Stimulated activated CD4-positive, alpha-beta T cell treated with anti-CD3 and anti-CD28 coated beads, Interleukin-2, amount 100 ng/mL, for 48 hours (primary cell): ENCODE measurements at regions not wholly inside any gene's neighbourhood (a gene's known extent, or its start where the extent isn't known, plus 50 kb on each side); places are given as distances from the start of the nearest gene placed in this dataset.
A peak's percentile ranks its signal among the peaks of the same experiment; 100 is the strongest.
"Not testable (repeated sequence)": the region's sequence is repeated elsewhere in the genome, so short reads cannot be mapped to it uniquely, and the experiment has no call there.

Source experiments
- DNase-seq, 2 donors: peaks; one replicate each; pipeline ENCODE4 v3.0.0-alpha.2; 2020

DNA sequence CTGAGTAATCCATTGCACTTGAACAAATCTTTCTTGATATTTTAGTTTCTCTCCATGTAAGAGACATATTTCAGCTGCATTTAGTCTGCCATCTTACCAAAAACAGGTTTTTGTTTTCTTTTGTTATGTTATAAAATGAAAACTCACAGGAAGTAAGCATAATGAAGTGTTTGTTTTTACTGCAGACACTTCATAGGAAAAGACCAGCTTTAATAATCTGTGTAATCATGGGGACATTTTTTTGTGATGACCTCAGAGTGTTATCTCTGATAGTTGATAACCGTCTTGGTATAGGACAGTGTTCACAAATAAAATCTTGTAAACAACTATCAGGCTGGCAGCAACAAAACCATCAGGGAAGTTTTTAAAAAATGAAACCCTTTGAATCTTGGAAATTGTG is 266.2 kb upstream of the OR4E1 start:
- DNase-seq = no peak

DNA sequence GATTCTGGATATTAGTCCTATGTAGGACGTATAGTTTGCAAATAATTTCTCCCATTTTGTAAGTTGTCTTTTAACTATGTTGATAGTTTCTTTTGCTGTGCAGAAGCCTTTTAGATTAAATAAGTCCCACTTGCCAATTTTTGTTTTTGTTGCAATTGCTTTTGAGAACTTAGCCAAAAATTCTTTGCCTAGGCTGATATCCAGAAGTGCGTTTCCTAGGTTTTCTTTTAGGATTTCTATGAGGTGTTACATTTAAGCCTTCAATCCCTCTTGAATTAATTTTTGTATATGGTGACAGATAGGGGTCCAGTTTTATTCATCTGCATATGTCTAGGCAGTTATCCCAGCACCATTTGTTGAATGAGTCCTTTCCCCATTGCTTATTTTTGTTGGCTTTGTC is 264.4 kb upstream of the OR4E1 start:
- DNase-seq = no peak

DNA sequence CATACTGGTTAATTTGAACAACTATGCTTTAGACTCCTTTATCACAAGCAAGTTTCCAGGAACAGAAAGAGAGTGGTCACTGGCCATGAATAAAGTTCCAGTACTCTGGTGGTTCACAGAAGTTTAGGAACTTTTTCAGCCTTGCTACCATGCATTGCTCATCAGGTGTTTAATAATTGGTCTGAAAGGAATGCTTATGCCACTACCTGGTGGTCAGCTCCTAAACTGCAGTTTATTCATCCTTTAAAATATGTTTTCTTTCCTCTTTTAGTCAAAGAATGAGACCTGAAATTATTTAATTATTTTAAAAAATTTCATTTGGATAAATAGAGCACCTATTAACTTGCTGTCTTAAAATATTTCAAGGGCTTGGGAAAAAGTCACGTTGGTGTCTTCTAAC is 260.1 kb upstream of the OR4E1 start:
- no peak for DNase-seq

DNA sequence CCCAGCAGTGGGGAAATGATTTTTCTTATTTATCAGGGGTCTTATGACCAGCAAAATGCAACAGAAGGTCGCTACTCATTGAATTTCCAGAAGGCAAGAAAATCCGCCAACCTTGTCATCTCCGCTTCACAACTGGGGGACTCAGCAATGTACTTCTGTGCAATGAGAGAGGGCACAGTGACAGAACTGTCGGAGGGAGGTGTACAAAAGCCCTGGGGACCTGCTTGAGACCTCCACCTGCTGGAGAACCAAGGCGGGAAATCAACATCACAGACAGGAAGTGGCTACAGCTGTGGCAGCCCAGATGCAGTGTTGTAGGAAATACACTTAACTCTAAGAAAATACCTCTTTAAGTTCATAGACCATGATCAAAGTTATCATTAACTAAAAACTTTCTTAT is 250.9 kb upstream of the OR4E1 start:
- peak; percentile 21 to 23 for DNase-seq

DNA sequence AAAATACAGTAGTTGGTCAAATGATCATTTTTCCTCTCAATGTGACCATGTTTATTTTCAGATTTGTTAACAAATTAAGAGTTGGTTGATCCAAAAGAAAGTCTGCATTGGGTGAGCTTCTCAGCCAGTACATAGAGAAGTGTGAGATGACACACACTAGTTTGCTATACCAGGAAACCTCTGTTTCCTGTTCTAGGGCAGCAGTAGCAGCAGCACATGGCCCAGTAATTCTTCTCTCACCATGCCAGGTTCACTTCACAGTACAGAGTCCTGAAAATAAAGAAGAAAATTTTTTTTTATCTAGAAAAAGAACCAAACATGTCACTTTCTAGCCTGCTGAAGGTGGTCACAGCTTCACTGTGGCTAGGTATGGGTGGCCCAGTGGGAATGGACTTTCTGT is 250.2 kb upstream of the OR4E1 start:
- no peak for DNase-seq

DNA sequence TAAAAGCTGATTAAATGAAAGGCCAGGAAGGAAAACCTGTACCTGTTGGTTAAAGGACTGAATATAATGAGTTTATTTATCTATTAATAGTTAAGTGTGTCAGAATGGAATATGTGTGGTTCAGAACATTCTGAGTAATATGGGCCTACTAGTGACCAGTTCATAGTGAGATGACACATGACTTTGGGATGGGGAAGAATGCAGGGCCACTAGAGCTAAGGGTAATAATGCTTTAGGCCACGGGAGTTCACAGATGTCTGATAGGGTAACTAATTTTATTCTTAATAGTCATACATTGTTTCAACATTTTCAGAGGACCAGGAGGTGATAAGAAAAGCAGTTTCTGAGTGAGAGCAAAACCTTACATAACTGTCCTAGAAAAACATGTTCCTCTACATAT is 247.8 kb upstream of the OR4E1 start:
- no peak for DNase-seq

DNA sequence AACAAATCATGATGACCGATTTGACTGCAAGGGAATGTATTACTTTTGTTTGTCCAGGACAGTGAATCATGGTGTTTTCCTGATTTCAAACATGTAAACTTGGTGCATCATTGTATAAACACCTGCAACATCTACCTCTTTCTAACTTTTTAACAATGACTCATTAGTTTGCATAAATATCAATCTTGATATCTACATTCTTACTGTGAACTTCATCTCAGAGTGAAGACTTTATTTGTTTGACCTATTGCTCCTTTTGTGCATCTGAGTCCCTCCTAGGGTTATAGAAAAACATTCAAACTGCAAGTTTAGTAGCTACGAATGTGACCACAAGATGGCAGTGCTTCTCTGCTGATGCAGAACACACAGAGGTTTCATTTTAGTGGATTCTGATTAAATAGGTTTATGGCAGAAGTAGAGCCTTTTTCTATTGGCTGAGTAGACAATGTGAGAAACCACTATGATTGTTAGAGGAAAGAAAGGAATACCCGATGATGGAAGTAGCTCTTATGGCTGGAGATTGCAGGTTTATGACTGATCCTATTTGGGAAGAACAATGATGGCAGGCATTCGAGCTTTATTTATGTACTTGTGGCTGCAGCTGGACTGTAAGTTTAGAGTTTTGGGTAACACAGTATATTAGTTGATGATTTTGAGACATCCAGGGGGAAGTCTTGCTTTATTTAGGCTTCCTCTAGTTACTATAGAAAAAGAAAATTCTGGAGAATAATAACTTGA is 244.2 kb upstream of the OR4E1 start:
- DNase-seq = peak; percentile 47 to 53

DNA sequence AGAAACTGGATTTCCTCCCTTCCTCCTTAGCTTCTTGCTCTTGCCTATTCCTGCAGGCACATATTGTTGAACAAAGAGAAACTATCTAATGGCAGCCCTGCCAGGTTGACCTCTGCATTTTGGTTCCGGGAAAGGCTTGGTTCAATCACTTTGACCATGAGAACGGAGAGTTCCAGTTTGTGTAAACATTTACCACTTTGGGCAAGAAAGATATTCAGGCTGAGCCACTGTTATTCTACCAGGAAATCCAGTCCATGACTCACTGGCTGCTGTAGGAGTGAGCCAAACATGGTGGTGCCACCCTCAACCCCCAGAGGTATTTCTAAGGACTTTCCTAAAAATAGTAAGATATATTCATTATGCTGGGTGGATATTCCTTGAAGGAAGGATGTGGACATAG is 242.2 kb upstream of the OR4E1 start:
- no peak for DNase-seq

DNA sequence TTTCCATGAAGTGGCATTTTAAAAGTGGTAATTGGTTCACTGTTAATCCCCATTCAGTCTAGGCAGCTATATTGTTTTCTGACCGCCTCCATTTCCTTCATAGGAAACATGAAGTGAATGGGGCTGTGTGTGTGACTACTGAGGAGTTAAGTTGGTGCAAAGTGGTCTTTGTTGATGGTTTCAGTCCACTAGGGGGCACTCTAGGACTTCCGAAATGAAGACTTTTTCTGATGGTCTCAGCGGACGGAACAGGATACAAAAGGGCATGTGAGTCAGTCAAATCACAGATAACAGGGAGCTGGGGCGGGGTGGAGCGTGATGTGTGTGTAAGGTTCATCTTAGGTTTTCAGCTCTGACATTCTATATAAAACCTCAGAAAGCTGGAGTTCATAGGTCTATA is 240.1 kb upstream of the OR4E1 start:
- DNase-seq = peak; percentile 67 to 77

DNA sequence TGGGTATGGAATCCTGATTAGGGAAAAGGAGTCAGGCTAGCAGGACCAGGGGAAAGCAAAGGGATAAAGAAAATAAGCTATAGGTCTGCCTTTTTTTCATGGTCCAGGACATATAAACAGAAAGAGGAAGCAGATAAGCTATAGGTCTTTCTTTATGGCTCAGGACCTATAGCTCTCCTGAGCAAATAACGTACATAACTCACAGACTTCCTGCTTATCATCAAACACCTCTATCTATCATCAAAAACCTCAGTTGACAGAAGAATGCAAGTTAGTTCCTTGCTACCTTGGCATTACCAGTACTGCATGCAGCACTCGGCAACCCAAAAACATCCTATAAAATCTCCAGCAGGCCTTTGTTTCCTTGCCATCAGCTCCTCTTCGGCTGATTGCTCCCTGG is 238.7 kb upstream of the OR4E1 start:
- DNase-seq = no peak

DNA sequence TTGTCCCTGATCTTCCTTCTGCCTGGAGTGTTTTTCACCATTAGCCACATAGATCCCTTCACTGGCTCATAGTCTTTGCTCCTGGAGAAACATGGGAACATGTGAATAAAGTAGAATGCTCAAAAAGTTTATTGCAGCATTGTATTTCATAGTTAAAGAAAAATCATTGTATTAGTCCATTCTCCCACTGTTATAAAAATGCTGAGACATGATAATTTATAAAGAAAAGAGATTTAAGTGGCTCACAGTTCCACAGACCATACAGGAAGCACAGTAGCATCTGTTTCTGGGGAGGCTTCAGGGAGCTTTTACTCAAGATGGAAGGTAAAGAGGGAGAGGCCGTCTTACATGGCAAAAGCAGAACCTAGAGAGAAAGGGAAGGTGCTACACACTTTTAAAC is 238.3 kb upstream of the OR4E1 start:
- DNase-seq = no peak

DNA sequence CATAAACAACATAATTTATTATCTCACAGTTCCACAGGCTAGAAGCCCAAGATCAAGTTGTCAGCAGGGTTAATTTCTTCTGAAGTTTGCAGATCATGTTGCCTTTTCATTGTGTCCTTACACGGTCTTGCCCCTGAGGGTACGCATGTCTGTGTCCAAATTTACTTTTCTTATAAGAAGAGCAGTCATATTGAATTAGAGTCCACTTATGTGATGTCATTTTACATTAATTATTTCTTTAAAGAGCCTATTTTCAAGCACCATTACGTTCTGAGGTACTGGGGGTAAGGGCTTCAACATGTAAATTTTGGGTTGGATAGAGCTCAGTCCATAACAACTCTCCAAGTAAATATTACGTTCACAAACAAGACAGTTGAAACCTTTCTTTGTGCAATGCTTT is 236.6 kb upstream of the OR4E1 start:
- no peak for DNase-seq

DNA sequence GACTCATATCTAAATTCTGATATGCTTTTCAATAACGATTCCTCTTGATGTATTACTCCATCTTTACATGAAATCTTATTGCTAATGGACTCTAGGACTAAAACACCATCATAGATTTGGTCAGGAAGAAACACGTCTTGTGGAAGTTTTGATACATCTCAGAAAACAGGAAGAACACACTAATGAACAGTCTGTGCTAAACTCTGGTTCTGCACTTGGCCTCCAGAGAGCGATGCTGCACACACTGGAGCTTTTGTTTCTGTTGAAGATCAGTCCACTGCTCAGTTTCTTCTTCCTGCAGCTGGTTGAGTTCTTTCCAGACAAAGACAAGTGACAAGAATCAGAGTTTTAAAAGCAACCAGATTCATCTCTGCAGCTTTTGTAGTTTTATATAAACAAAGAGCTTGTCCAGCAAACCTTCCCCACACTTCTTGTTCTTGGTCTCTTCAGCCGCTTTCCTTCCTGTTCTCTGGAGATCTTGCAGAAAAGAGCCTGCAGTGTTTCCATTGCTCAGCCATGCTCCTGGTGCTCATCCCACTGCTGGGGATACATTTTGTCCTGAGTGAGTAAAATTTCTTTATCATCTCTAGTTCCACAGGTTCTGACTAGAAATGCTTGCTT is 229.1 kb upstream of the OR4E1 start:
- DNase-seq = no peak

DNA sequence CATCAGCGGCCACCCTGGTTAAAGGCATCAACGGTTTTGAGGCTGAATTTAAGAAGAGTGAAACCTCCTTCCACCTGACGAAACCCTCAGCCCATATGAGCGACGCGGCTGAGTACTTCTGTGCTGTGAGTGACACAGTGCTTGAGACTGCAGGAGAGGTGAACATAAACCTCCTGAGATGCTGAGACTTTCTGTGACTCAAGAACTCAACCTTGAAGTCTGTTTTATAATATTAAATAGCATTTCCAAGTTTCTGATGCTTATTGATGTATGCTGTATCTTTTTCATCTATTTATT is 221.2 kb upstream of the OR4E1 start:
- DNase-seq = not testable (repeated sequence)

DNA sequence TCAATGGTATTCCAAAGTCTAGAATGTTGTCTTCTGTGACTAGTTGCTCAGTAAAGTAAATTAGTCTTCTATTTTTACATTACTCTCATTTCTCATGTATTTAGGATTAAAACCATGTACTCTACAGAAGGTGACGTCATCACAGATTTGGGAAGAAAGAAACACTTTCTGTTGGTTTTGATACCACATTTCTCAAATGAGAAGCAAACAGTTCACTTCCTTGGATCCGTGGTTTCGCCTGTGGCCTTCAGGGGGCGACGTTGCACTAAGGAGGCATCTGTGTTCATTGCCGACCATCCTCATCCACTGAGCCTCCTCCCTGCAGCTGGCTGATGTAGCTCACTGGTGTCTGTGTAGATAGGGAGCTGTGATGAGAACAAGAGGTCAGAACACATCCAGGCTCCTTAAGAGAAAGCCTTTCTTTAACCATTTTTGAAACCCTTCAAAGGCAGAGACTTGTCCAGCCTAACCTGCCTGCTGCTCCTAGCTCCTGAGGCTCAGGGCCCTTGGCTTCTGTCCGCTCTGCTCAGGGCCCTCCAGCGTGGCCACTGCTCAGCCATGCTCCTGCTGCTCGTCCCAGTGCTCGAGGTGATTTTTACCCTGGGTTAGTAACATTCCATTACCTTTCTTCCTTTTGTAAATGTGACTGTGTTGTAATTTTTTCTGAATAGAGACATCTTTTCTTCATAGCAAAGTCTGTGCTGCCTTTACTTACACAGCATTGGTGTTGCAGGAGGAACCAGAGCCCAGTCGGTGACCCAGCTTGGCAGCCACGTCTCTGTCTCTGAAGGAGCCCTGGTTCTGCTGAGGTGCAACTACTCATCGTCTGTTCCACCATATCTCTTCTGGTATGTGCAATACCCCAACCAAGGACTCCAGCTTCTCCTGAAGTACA is 220.6 kb upstream of the OR4E1 start:
- DNase-seq = peak; percentile 39 to 50

DNA sequence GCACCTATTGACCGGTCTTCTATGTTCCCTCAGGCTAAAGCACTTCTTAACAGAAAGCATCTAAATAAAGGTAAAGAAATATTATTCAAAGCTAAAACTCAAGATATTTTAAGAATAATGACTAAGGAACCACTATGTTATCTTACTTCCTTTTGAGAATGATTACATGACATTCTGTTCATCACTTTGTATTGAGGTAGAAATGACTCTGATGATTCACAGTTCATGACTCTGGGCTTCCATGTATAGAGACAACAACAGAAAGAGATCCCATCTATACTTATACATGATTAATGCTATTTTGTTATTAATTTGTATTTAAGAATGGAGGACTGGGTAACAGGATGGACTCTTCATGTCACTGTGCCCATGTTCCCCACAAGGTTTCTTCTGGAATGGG is 218.3 kb upstream of the OR4E1 start:
- DNase-seq = no peak

DNA sequence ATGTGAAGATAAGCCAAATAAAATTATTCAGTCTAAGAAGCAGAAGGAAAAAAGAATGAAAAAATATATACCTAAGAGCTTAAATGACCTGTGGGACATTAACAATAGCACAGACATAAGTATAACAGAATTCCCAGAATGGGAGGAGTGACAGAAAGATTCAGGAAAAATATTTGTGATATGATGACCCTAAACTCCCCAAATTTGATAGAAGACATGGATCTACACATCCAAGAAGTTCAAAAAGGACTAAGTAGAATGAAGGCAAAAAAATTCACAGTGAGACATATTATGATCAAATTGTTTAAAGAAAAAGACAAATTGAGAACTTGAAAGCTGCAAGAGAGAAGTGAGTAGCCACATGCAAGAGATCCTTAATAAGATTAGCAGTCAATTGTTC is 211.4 kb upstream of the OR4E1 start:
- DNase-seq = no peak

DNA sequence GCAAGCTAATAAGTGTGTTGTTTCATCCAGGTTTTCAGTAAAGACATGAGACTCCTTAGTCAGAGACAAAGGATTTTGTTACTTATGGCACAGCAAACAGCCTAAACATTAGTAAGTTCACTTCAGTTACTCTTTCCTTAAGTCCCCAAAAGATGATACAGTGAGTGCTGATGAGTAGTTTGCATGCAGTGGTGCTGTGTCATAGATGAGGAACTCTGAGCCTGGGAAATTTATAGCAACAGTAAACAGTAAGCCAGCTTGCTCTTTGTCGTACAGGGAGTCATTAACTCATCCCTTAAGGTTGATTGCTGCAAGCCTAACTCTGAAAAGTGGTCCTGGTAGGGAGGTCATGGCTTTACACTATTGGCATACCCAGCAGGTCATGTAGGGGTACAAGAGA is 208.6 kb upstream of the OR4E1 start:
- DNase-seq = no peak

DNA sequence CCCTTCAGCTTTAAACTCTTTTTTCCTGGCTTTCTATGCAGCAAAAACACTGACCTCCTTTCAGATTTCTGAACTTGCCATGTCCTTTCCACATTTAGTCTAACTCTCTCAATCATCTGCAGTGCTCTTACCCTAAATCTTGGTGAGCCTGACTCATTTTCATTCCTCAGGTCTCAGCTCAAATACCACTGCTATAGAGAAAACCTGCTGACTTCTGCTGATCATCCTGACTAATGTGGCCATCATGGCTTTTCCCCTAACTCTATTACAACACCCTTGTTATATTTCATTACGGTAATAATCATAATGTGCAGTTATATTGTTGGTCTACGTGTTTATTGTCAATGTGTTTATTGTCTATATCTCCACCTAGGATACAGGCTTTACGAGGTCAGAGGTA is 207.3 kb upstream of the OR4E1 start:
- DNase-seq = no peak

DNA sequence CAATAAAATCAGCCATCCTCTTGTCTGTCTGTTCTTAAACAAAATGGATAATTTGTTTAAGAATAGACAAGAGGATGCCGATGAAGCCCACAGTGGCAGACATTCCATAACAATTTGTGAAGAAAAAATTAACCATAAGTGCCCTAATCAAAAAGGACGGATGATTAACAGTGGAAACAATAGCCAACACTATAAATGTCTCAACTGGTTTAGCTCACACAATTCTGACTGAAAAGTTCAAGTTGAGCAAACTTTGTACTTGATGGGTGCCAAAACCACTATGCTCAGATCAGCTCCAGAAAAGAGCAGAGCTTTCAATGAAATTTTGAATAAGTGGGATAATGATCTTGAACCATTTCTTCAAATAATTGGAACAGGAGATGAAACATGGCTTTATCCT is 202.2 kb upstream of the OR4E1 start:
- no peak for DNase-seq

DNA sequence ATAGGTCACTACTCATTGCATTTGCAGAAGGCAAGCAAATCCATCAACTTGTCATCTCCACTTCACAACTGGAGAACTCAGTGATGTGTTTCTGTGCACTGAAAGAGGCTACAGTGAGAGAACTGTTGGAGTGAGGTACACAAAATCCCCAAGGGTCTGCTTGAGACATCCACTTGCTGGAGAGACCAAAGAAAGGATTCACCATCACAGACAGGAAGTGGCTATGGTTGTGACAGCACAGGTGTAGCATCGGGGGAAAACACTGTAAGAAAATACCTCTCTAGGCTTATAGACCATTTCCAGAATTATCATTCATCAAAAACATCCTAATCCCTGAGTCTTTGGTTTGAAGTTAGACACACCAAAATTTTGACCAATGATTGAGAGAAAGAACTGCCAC is 201.3 kb upstream of the OR4E1 start:
- DNase-seq = no peak

DNA sequence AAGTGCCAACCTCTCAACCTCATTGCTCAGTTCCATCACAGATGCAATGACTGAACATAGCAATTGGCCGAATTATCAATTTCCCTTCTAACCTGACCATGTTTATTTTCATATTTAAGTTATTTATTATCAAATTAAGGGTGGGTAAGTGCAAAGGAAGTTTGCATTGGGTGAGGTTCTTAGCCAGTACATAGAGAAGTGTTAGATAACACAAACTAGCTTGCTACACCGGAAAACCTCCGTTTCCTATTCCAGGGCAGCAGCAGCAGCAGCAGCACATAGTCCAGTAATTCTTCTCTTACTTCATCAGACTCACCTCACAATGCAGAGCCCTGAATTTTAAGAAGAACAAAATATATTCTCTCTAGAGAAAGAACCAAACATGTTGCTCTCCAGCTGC is 200.5 kb upstream of the OR4E1 start:
- DNase-seq = no peak

DNA sequence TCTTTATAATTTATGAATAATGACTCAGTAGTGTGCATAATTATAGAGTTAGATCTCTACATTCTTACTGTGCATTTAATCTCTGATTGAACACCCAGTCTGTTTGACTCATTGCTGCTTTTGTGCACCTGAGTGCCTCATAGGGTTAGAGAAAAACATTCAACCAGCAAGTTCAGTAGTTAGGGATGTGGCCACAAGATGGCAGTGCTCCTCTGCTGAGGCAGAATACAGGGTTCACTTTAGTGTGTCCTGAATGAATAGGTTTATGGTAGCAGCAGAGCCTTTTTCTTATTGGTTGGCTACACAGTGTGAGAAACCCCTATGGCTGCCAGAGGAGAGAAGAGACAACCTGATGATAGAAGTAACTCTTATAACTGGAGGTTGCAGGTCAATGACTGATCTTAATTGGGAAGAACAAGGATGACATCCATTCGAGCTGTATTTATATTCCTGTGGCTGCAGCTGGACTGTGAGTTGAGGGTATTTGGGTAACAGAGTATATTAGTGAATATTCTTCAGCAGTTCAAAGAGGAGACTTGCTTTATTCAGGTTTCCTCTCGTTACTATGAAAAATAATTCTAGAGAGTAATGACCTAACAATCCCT is 194.9 kb upstream of the OR4E1 start:
- peak; percentile 71 to 76 for DNase-seq

DNA sequence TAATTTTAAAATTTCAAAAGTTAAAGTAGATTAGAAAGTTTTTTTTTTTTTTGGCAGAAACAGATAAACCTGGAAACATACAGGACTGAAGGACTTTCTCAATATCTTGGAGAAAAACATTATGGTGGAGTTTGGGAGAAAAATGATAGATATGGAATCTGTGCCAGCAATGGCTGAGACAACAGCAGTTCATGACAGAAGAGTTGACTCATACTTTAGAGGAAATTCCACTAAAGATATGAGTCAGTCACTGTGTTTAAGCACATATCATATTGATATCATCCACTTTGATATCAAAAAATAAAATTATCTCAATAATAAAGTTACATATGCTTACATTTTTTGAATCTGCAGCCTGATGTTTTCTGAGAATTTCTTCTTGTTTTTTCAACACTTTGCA is 193.9 kb upstream of the OR4E1 start:
- DNase-seq = no peak
